CD4-positive, alpha-beta memory T cell (primary cell): ENCODE measurements at regions not wholly inside any gene's neighbourhood (a gene's known extent, or its start where the extent isn't known, plus 50 kb on each side); places are given as distances from the start of the nearest gene placed in this dataset.

Experiments used
- CTCF ChIA-PET: fragments of 350-600 bp; sonication (Branson Sonifier 250); formaldehyde crosslinking; loops from one replicate; lab custom pipeline; 2021; ENCODE audit warnings: inconsistent platforms; ENCODE audit not compliant: partially characterized antibody; lab: Charles Lee
- POLR2A ChIA-PET: fragments of 350-600 bp; sonication (Branson Sonifier 250); formaldehyde crosslinking; loops from one replicate; lab custom pipeline; 2021; ENCODE audit not compliant: partially characterized antibody; lab: Charles Lee
- DNase-seq, 5 donors: peaks; one replicate each; pipeline versions ENCODE4 v3.0.0 to v3.0.0-alpha.2; 2020 to 2022; ENCODE audit warnings: mixed read lengths in 1 of 5
- H3K27ac ChIP-seq: one replicate; pipeline ENCODE4 v1.7.0; 2013; ENCODE audit warnings: low read depth, low read length
- H3K27me3 ChIP-seq: 2 replicates; pipeline ENCODE4 v1.7.0; 2013; ENCODE audit warnings: mild to moderate bottlenecking, low read length, moderate library complexity; ENCODE audit not compliant: insufficient read depth
- H3K36me3 ChIP-seq: 2 replicates; pipeline ENCODE4 v1.7.0; 2013; ENCODE audit warnings: mild to moderate bottlenecking, low read length, moderate library complexity; ENCODE audit not compliant: insufficient read depth
- H3K4me1 ChIP-seq: 2 replicates; pipeline ENCODE4 v1.7.0; 2013; ENCODE audit warnings: mild to moderate bottlenecking, low read length, moderate library complexity; ENCODE audit not compliant: insufficient read depth
- H3K4me3 ChIP-seq, 2 donors: one replicate each; pipeline ENCODE4 v1.7.0; 2013; ENCODE audit warnings: low read length in 2 of 2, mild to moderate bottlenecking in 1 of 2
- H3K9me3 ChIP-seq, 2 donors: one replicate each; pipeline ENCODE4 v1.7.0; 2013; ENCODE audit warnings: low read length in 2 of 2, control low read depth in 1 of 2; ENCODE audit not compliant: control insufficient read depth in 1 of 2
- H3K27ac Mint-ChIP-seq, 7 donors: one replicate each; pipeline ENCODE4 v1.8.0; 2020 to 2021; ENCODE audit warnings: mixed read lengths in 7 of 7, mild to moderate bottlenecking in 6 of 7, inconsistent platforms in 3 of 7, moderate library complexity in 3 of 7
- H3K27me3 Mint-ChIP-seq, 2 donors: one replicate each; pipeline ENCODE4 v1.8.0; 2020 to 2021; ENCODE audit warnings: mixed read lengths in 2 of 2
- H3K36me3 Mint-ChIP-seq, 2 donors: one replicate each; pipeline ENCODE4 v1.8.0; 2020 to 2021; ENCODE audit warnings: mixed read lengths in 2 of 2, inconsistent platforms in 1 of 2, mild to moderate bottlenecking in 1 of 2
- H3K4me1 Mint-ChIP-seq, 4 donors: one replicate each; pipeline ENCODE4 v1.8.0; 2020 to 2021; ENCODE audit warnings: mixed read lengths in 4 of 4, mild to moderate bottlenecking in 1 of 4
- H3K4me3 Mint-ChIP-seq, 8 donors: one replicate each; pipeline ENCODE4 v1.8.0; 2020 to 2021; ENCODE audit warnings: mixed read lengths in 8 of 8, mild to moderate bottlenecking in 7 of 8, moderate library complexity in 6 of 8, inconsistent platforms in 3 of 8
- H3K9me3 Mint-ChIP-seq, 8 donors: one replicate each; pipeline ENCODE4 v1.8.0; 2020 to 2021; ENCODE audit warnings: mixed read lengths in 8 of 8, mild to moderate bottlenecking in 5 of 8, inconsistent platforms in 3 of 8, moderate library complexity in 1 of 8
- intact Hi-C: fragments of 100-400 bp; cut with micrococcal nuclease; formaldehyde crosslinking; loops from one replicate; pipeline ENCODE4 v1.15.1; 2023

- intact Hi-C loops: no loop called here
- no peaks in the 10 kb centered on the region for H3K36me3 ChIP-seq
- H3K4me1 Mint-ChIP-seq: no peaks in the 10 kb centered on the region
- H3K4me1 ChIP-seq: no peaks in the 10 kb centered on the region
- H3K4me3 Mint-ChIP-seq: no peak overlapping the region
- CTCF ChIA-PET: no interaction called here
- no peaks in the 10 kb centered on the region for H3K27me3 Mint-ChIP-seq
- H3K9me3 Mint-ChIP-seq: peaks cover 0 to 16% (median 5%) of the 10 kb centered on the region in 8 donors
- H3K27ac ChIP-seq: no peak overlapping the region
- H3K4me3 ChIP-seq: no peak overlapping the region
- H3K27me3 ChIP-seq: no peaks in the 10 kb centered on the region
- no peaks in the 10 kb centered on the region for H3K36me3 Mint-ChIP-seq
- no peak for DNase-seq
- no peak overlapping the region for H3K27ac Mint-ChIP-seq
- POLR2A ChIA-PET: no interaction called here
- no peaks in the 10 kb centered on the region for H3K9me3 ChIP-seq
These were observed 426.5 kb upstream of the BRINP3 start for GRCh38 chr1:190904091-190904695.

DNA sequence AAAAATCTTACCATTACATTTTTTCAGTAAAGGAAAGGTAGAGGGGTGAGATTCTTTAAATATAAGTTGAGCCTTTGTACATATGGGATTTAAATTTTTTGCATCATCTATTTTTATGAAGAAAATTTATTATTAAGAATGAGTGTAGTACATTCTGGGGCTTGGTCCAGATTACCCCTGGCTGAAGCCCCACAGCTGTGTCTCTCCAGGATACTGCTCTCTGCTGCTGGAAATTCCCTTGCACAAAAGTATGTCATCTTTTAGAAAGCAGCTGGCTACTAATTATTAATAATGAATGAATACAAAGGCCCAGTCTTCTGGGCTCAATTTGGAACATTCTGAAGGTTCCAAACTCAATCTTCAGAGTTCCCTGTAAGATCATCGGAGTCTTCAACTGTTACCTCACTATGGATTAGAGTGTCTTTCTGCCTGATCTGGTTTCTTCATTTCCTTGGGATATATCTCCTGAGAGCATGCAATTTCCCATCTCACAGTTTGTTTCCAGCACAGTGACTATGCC lies 428.6 kb upstream of the BRINP3 start:
- H3K4me3 Mint-ChIP-seq: no peak overlapping the region
- intact Hi-C loops: no loop called here
- H3K27me3 Mint-ChIP-seq: no peaks in the 10 kb centered on the region
- H3K36me3 Mint-ChIP-seq: no peaks in the 10 kb centered on the region
- DNase-seq: no peak
- no peaks in the 10 kb centered on the region for H3K9me3 ChIP-seq
- H3K4me1 ChIP-seq: no peaks in the 10 kb centered on the region
- CTCF ChIA-PET: no interaction called here
- no peak overlapping the region for H3K27ac Mint-ChIP-seq
- POLR2A ChIA-PET: no interaction called here
- no peaks in the 10 kb centered on the region for H3K27me3 ChIP-seq
- no peak overlapping the region for H3K27ac ChIP-seq
- H3K4me1 Mint-ChIP-seq: no peaks in the 10 kb centered on the region
- H3K36me3 ChIP-seq: no peaks in the 10 kb centered on the region
- H3K4me3 ChIP-seq: no peak overlapping the region
- H3K9me3 Mint-ChIP-seq: peaks cover 0 to 7% (median 0%) of the 10 kb centered on the region in 8 donors

DNA sequence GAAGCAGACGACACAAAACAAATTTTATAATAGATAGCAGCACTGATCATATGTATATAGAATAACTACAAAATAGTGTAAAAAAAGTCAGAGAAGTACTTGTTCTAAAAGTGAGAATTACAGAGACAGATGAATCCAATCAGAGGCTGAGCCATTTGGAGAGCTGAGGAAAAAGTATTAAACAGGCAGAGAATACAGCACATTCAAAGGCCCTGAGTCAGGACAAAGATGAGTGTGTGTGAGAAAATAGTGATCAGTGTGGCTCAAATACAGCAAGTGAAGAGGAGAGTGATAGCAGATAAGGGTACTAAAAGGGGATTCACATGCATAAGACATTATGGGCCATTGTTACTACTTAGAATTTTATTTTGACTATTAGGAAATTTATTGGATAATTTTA lies 430.6 kb upstream of the BRINP3 start:
- H3K27me3 Mint-ChIP-seq: no peaks in the 10 kb centered on the region
- H3K9me3 ChIP-seq: no peaks in the 10 kb centered on the region
- intact Hi-C loops: no loop called here
- H3K4me3 Mint-ChIP-seq: no peak overlapping the region
- ChIA-PET POLR2A (no interaction called here), CTCF (no interaction called here)
- no peaks in the 10 kb centered on the region for H3K4me1 Mint-ChIP-seq
- H3K36me3 Mint-ChIP-seq: no peaks in the 10 kb centered on the region
- no peak for DNase-seq
- no peaks in the 10 kb centered on the region for H3K4me1 ChIP-seq
- H3K27me3 ChIP-seq: no peaks in the 10 kb centered on the region
- H3K27ac ChIP-seq: no peak overlapping the region
- H3K4me3 ChIP-seq: no peak overlapping the region
- H3K27ac Mint-ChIP-seq: no peak overlapping the region
- H3K9me3 Mint-ChIP-seq: peaks cover 0 to 11% (median 4%) of the 10 kb centered on the region in 8 donors
- H3K36me3 ChIP-seq: no peaks in the 10 kb centered on the region

DNA sequence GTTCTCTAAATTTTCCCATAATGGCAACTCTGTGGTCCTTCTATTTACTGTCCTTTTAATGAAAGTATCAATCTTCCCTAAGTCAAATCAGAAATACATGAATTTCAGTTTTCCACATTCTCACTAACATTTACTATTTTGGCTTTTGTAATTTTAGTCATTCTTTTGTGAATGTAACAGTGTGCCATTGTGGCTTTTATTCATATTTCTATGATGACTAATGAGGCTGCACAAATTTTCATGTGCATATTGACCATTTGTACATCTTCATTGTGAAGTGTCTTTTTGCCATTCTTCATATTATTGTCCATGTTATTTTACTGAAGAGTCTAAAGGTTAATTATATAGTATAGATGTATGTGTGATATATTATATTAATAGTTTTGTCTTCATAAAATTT lies 431.0 kb upstream of the BRINP3 start:
- H3K4me1 Mint-ChIP-seq: no peaks in the 10 kb centered on the region
- intact Hi-C loops: no loop called here
- H3K36me3 ChIP-seq: no peaks in the 10 kb centered on the region
- no peak overlapping the region for H3K27ac ChIP-seq
- POLR2A ChIA-PET: no interaction called here
- no peaks in the 10 kb centered on the region for H3K4me1 ChIP-seq
- no peak overlapping the region for H3K4me3 Mint-ChIP-seq
- H3K36me3 Mint-ChIP-seq: no peaks in the 10 kb centered on the region
- no peaks in the 10 kb centered on the region for H3K27me3 Mint-ChIP-seq
- CTCF ChIA-PET: no interaction called here
- no peak overlapping the region for H3K4me3 ChIP-seq
- no peaks in the 10 kb centered on the region for H3K27me3 ChIP-seq
- H3K27ac Mint-ChIP-seq: no peak overlapping the region
- peaks cover 0 to 11% (median 6%) of the 10 kb centered on the region in 8 donors for H3K9me3 Mint-ChIP-seq
- H3K9me3 ChIP-seq: no peaks in the 10 kb centered on the region
- no peak for DNase-seq

DNA sequence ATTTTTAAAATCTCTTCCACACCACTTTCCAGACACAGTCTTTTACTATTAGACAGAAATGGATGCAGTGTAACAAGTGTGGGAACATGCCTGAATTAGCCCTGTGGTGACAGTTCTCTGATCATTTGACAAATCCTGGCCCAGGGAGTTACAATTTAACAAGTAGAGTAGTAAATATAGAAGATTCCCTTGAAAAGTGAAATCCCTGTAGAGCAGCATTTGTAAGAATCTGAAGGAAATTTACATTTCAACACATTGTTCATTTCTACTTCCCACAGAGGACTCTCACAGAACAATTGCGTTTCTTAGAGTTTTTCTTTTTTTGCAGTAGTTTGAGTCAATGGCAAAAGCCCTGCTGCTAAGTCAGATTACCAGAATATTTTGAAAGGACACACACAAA lies 458.3 kb upstream of the BRINP3 start:
- H3K4me1 ChIP-seq: no peaks in the 10 kb centered on the region
- peaks cover 3 to 15% (median 7%) of the 10 kb centered on the region in 8 donors for H3K9me3 Mint-ChIP-seq
- CTCF ChIA-PET: no interaction called here
- no peak overlapping the region for H3K4me3 Mint-ChIP-seq
- H3K4me1 Mint-ChIP-seq: no peaks in the 10 kb centered on the region
- POLR2A ChIA-PET: no interaction called here
- no peak for DNase-seq
- H3K4me3 ChIP-seq: no peak overlapping the region
- H3K27me3 Mint-ChIP-seq: no peaks in the 10 kb centered on the region
- intact Hi-C loops: no loop called here
- H3K36me3 ChIP-seq: no peaks in the 10 kb centered on the region
- no peaks in the 10 kb centered on the region for H3K27me3 ChIP-seq
- H3K27ac Mint-ChIP-seq: no peak overlapping the region
- H3K9me3 ChIP-seq: peaks cover 0 to 4% of the 10 kb centered on the region in 2 donors
- H3K36me3 Mint-ChIP-seq: no peaks in the 10 kb centered on the region
- H3K27ac ChIP-seq: no peak overlapping the region

GRCh38 chr1:190936337-190936736 lies 458.7 kb upstream of the BRINP3 start:
- Histone ChIP-seq H3K9me3 (peaks cover 0 to 4% of the 10 kb centered on the region in 2 donors), H3K4me1 (no peaks in the 10 kb centered on the region), H3K4me3 (no peak overlapping the region), H3K27me3 (no peaks in the 10 kb centered on the region), H3K36me3 (no peaks in the 10 kb centered on the region), H3K27ac (no peak overlapping the region)
- DNase-seq: no peak
- CTCF ChIA-PET: no interaction called here
- Mint-ChIP-seq H3K27me3 (no peaks in the 10 kb centered on the region), H3K4me1 (no peaks in the 10 kb centered on the region), H3K4me3 (no peak overlapping the region), H3K9me3 (peaks cover 3 to 15% (median 7%) of the 10 kb centered on the region in 8 donors), H3K27ac (no peak overlapping the region), H3K36me3 (no peaks in the 10 kb centered on the region)
- intact Hi-C loops: no loop called here
- POLR2A ChIA-PET: no interaction called here

- Mint-ChIP-seq H3K27me3 (no peaks in the 10 kb centered on the region), H3K4me1 (no peaks in the 10 kb centered on the region), H3K4me3 (no peak overlapping the region), H3K36me3 (no peaks in the 10 kb centered on the region), H3K9me3 (peaks cover 0 to 12% (median 0%) of the 10 kb centered on the region in 8 donors), H3K27ac (no peak overlapping the region)
- intact Hi-C loops: no loop called here
- CTCF ChIA-PET: no interaction called here
- Histone ChIP-seq H3K27me3 (no peaks in the 10 kb centered on the region), H3K4me1 (no peaks in the 10 kb centered on the region), H3K4me3 (no peak overlapping the region), H3K9me3 (no peaks in the 10 kb centered on the region), H3K27ac (no peak overlapping the region), H3K36me3 (no peaks in the 10 kb centered on the region)
- no peak for DNase-seq
- POLR2A ChIA-PET: no interaction called here
These were observed 463.3 kb upstream of the BRINP3 start for GRCh38 chr1:190940951-190941350.
